Osteoblast (primary cell): ENCODE measurements at regions not wholly inside any gene's neighbourhood (a gene's known extent, or its start where the extent isn't known, plus 50 kb on each side); places are given as distances from the start of the nearest gene placed in this dataset.

Experiments
- DNase-seq: peaks from one replicate; pipeline ENCODE4 v3.0.0; 2011; ENCODE audit warnings: low spot score, mixed read lengths; ENCODE audit not compliant: insufficient read length; ENCODE audit errors: missing footprints
- H2AFZ ChIP-seq: 2 replicates; pipeline ENCODE4 v1.6.0; 2011; ENCODE audit warnings: mild to moderate bottlenecking, low read length
- H3K27ac ChIP-seq: 2 replicates; pipeline ENCODE4 v1.5.1; 2011; ENCODE audit warnings: mild to moderate bottlenecking, low read depth, low read length, moderate library complexity
- H3K27me3 ChIP-seq: 2 replicates; pipeline ENCODE4 v1.6.0; 2012; ENCODE audit warnings: mild to moderate bottlenecking, control low read depth, inconsistent platforms, low read length, moderate library complexity; ENCODE audit not compliant: insufficient read depth
- H3K36me3 ChIP-seq: 2 replicates; pipeline ENCODE4 v1.5.1; 2011; ENCODE audit warnings: mild to moderate bottlenecking, low read length, control low read depth, moderate library complexity; ENCODE audit not compliant: insufficient read depth
- H3K4me1 ChIP-seq: 2 replicates; pipeline ENCODE4 v1.5.1; 2011; ENCODE audit warnings: mild to moderate bottlenecking, low read length, control low read depth, moderate library complexity; ENCODE audit not compliant: insufficient read depth
- H3K4me2 ChIP-seq: 2 replicates; pipeline ENCODE4 v1.6.0; 2011; ENCODE audit warnings: mild to moderate bottlenecking, low read length; ENCODE audit not compliant: insufficient read depth
- H3K4me3 ChIP-seq: fragments of 200-600 bp; sonication (generic); 3 replicates; pipeline ENCODE4 v1.5.1; 2012; ENCODE audit warnings: mild to moderate bottlenecking, low read length, inconsistent platforms; ENCODE audit not compliant: insufficient read depth
- H3K79me2 ChIP-seq: 2 replicates; pipeline ENCODE4 v1.6.0; 2012; ENCODE audit warnings: mild to moderate bottlenecking, low read length, control low read depth, inconsistent platforms; ENCODE audit not compliant: insufficient read depth
- H3K9me3 ChIP-seq: 2 replicates; pipeline ENCODE4 v1.5.1; 2011; ENCODE audit warnings: low read depth, low read length, control low read depth
- H4K20me1 ChIP-seq: 2 replicates; pipeline ENCODE4 v1.6.0; 2012; ENCODE audit warnings: mild to moderate bottlenecking, low read length, control low read depth; ENCODE audit not compliant: insufficient read depth
- CTCF ChIP-seq: IDR thresholded peaks from 2 replicates; pipeline ENCODE4 v1.5.1; 2011; ENCODE audit warnings: mild to moderate bottlenecking, low read depth, low read length, moderate library complexity; ENCODE audit errors: extremely low read depth

DNA sequence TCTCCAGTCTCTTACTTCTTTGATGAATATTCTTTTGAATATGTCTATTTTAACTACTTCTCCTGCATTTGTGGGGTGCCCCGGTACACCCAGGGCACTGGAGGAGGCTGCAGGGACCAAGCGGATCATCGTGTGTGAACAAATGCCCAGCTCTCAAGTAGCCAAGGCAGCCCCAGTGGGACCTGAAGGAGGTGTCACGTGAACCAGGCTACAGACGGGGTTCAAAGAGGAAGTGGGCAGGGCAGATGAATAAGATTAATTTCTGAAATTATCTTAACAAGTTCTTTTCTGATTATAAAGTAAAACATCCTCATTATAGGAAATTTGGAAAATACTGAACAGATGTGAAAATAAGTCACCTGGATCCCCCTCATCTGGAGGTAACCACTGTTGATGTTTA lies 78.4 kb upstream of the DUSP5 start:
- no peak for TF ChIP-seq CTCF
- peaks cover 15% of the 10 kb centered on the region for H3K4me1 ChIP-seq

GRCh38 chr10:110420401-110421193 lies 77.1 kb upstream of the DUSP5 start:
- Histone ChIP-seq H4K20me1 (no peaks in the 10 kb centered on the region), H3K4me1 (peaks cover 9% of the 10 kb centered on the region), H2AFZ (no peak overlapping the region), H3K79me2 (no peaks in the 10 kb centered on the region), H3K9me3 (no peaks in the 10 kb centered on the region), H3K36me3 (no peaks in the 10 kb centered on the region), H3K4me2 (no peak overlapping the region), H3K27me3 (no peaks in the 10 kb centered on the region), H3K27ac (peak overlapping the region; percentile 12), H3K4me3 (no peak overlapping the region)
- TF ChIP-seq CTCF: no peak
- no peak for DNase-seq

More for the DNA sequence above, 78.4 kb upstream of the DUSP5 start:
- Histone ChIP-seq H3K36me3 (no peaks in the 10 kb centered on the region), H3K4me3 (no peak overlapping the region), H2AFZ (no peak overlapping the region), H4K20me1 (no peaks in the 10 kb centered on the region), H3K79me2 (no peaks in the 10 kb centered on the region), H3K27me3 (no peaks in the 10 kb centered on the region), H3K27ac (no peak overlapping the region), H3K9me3 (no peaks in the 10 kb centered on the region), H3K4me2 (no peak overlapping the region)
- no peak for DNase-seq

GRCh38 chr10:110421512-110422138 lies 76.1 kb upstream of the DUSP5 start:
- Histone ChIP-seq H3K9me3 (no peaks in the 10 kb centered on the region), H3K79me2 (no peaks in the 10 kb centered on the region), H4K20me1 (no peaks in the 10 kb centered on the region), H2AFZ (no peak overlapping the region), H3K27me3 (no peaks in the 10 kb centered on the region), H3K27ac (no peak overlapping the region), H3K4me1 (peaks cover 19% of the 10 kb centered on the region), H3K4me3 (no peak overlapping the region), H3K36me3 (no peaks in the 10 kb centered on the region), H3K4me2 (no peak overlapping the region)
- TF ChIP-seq CTCF: no peak
- no peak for DNase-seq

DNA sequence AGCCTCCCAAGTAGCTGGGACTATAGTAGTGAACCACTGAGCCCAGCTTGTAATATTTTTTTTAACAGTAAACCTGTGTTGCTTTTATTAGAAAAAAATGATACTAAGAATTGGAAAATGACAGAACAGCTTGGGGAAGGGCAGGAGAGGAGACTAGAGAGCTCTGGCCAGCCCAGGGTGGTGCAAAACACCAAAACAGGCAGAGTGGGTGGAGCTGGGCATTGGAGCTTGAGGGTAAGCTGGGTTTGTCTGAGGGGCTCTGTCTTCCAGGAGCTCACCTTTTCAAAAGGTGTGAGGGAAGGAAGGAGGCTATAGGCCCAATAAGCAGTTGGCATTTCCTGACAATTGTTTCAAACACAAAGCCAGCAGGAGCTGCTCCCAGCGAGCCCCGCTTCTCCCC lies 75.2 kb upstream of the DUSP5 start:
- DNase-seq: peak; percentile 68
- H3K4me1 ChIP-seq: peaks cover 28% of the 10 kb centered on the region
- H3K79me2 ChIP-seq: no peaks in the 10 kb centered on the region
- no peak overlapping the region for H3K4me3 ChIP-seq
- no peaks in the 10 kb centered on the region for H4K20me1 ChIP-seq
- H3K27me3 ChIP-seq: no peaks in the 10 kb centered on the region
- no peaks in the 10 kb centered on the region for H3K36me3 ChIP-seq
- no peak overlapping the region for H3K4me2 ChIP-seq
- no peak for TF ChIP-seq CTCF
- no peak overlapping the region for H3K27ac ChIP-seq
- H3K9me3 ChIP-seq: no peaks in the 10 kb centered on the region
- H2AFZ ChIP-seq: no peak overlapping the region
